OCI-LY3 (cell line): ENCODE measurements at regions not wholly inside any gene's neighbourhood (a gene's known extent, or its start where the extent isn't known, plus 50 kb on each side); places are given as distances from the start of the nearest gene placed in this dataset.

Experiments
- EZH2phosphoT487 ChIP-seq: fragments of 200-600 bp; shearing (Covaris generic); IDR thresholded peaks from 2 replicates; pipeline ENCODE4 v1.6.1; 2018; ENCODE audit warnings: antibody characterized with exemption, mixed run types, low read depth
- TF ChIP-seq, protein P1 (sequence below): fragments of 200-600, 300-600 bp; sonication (generic); IDR thresholded peaks from 2 replicates; pipeline ENCODE4 v1.5.1; 2014; ENCODE audit warnings: antibody characterized with exemption, low read length, low read depth

- TF ChIP-seq, protein P1, sequence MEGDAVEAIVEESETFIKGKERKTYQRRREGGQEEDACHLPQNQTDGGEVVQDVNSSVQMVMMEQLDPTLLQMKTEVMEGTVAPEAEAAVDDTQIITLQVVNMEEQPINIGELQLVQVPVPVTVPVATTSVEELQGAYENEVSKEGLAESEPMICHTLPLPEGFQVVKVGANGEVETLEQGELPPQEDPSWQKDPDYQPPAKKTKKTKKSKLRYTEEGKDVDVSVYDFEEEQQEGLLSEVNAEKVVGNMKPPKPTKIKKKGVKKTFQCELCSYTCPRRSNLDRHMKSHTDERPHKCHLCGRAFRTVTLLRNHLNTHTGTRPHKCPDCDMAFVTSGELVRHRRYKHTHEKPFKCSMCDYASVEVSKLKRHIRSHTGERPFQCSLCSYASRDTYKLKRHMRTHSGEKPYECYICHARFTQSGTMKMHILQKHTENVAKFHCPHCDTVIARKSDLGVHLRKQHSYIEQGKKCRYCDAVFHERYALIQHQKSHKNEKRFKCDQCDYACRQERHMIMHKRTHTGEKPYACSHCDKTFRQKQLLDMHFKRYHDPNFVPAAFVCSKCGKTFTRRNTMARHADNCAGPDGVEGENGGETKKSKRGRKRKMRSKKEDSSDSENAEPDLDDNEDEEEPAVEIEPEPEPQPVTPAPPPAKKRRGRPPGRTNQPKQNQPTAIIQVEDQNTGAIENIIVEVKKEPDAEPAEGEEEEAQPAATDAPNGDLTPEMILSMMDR, result no peak
- no peak for TF ChIP-seq EZH2phosphoT487
These were observed 230.3 kb upstream of the PFKP start for GRCh38 chr10:2836921-2837662.
